22Rv1 (cell line): ENCODE measurements at regions not wholly inside any gene's neighbourhood (a gene's known extent, or its start where the extent isn't known, plus 50 kb on each side); places are given as distances from the start of the nearest gene placed in this dataset.

Source experiments
- ZFX ChIP-seq: fragments of 450-650 bp; IDR thresholded peaks from 2 replicates; pipeline ENCODE4 v1.6.1; 2017; ENCODE audit warnings: antibody characterized with exemption, borderline replicate concordance
- TF ChIP-seq, protein P1 (sequence below): fragments of 450-650 bp; IDR thresholded peaks from 2 replicates; pipeline ENCODE4 v1.5.1; 2017; ENCODE audit warnings: mild to moderate bottlenecking

DNA sequence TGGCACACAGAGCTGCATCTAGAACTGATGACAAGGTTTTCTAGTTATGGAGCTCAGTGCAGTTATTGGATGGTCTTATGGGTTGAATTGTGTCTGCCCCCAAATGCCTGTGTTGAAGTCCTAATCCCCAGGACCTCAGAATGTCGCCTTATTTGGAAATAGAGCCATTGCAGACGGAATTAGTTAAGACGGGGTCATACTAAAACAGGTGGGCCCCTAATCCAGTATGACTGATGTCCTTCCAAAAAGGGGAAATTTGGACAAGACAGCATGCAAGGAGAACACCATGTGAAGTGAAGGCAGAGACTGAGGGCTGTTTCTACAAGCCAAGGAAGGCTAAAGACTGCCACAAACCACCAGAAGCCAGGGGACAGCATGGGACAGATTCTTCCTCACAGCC is 148.7 kb downstream of the KCTD12 start:
- TF ChIP-seq, protein P1, sequence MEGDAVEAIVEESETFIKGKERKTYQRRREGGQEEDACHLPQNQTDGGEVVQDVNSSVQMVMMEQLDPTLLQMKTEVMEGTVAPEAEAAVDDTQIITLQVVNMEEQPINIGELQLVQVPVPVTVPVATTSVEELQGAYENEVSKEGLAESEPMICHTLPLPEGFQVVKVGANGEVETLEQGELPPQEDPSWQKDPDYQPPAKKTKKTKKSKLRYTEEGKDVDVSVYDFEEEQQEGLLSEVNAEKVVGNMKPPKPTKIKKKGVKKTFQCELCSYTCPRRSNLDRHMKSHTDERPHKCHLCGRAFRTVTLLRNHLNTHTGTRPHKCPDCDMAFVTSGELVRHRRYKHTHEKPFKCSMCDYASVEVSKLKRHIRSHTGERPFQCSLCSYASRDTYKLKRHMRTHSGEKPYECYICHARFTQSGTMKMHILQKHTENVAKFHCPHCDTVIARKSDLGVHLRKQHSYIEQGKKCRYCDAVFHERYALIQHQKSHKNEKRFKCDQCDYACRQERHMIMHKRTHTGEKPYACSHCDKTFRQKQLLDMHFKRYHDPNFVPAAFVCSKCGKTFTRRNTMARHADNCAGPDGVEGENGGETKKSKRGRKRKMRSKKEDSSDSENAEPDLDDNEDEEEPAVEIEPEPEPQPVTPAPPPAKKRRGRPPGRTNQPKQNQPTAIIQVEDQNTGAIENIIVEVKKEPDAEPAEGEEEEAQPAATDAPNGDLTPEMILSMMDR = no peak
- TF ChIP-seq ZFX = no peak
